DMS53 (cell line): ENCODE measurements at regions not wholly inside any gene's neighbourhood (a gene's known extent, or its start where the extent isn't known, plus 50 kb on each side); places are given as distances from the start of the nearest gene placed in this dataset.

Experiments used
- DNase-seq: peaks from one replicate; lab custom pipeline; 2025; lab: John Stamatoyannopoulos, UW

DNA sequence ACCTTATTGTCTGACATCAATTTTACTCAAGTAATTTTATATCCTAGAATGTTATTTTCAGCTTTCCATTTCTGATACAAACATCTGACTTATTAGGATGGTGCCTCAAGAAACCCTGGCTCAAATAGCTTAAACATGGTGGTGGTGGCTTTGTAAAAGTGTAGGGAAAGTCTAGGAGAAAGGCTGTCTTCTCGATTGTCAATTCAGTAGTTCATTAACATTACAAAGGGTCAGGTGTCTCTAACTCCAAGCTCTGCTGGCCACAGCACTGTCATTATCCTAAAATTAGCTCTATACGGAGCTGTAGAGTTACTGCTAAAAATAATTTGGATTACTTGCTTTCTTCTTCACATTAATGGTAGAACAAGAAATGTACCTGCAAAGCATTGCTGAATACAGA, 1360.1 kb upstream of the CDH6 start:
- DNase-seq: no peak

DNA sequence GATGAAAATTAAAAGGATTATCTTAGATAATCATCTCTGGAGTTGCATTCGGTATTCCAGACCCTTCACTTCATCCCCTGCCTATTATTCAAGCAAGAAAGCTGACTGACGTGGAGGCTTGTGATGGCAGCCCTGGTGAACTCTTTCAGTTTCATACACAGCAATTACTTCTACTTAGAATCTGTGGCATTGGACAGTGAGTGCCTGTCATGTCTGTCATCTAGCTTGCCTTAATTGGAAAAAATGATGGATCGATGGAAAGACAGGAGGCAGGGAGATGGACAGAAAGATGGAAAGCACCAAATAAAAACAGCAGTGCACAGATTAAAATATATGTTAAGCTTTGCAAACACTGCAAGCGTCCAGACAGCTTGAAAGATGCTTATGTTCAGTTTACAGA, 1371.0 kb upstream of the CDH6 start:
- DNase-seq: no peak

DNA sequence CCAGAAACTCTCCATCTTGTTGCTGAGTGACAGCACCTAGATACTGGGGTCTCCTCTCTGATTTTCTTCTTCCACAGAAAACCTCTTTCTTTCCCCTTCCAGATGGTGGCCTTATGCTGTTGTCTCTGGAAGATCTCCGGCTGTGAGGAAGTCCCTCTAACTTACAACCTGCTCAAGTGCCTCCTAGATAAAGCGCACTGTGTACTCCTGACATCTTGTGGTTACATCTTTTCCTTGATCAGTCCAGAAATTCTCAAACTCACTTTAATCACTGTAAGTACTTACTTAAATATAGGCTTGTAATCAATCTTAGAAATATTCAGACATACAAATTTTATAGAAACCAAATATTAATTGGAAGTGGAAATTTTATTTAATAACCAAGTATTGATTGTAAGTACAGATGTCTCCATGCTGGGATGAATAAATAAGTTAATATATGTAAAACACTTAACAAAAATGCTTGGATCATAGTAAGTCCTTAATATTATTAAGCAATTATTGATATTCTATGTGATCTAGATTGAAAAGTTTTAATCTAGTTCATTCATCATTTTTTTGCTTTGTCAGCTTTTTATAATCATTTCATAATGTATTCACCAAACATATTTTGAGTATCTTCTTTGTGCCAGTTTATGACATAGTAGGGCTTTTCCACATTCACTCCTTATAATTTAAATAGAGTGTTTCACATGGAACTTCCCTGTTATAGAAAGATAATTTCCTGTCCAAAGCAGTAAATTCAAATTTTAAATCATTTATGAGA, 1381.4 kb upstream of the CDH6 start:
- DNase-seq: peak; percentile 12

DNA sequence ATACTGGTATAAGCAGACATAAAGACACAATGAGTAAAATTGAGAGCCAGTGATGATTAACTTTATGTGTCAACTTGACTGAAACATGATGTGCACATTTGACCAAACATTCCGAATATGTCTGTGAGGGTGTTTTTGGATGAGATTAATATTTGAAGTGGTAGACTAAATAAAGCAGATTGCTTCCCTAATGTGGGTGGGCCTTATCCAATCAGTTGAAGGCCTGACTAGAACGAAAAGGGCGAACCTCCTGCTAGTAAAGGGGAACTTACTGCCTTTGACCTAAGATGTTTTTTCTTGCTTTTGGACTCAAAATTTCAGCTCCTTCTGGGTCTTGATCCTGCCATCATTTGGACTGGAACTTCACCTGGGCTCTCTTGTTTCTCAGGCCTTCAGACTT, 1387.7 kb upstream of the CDH6 start:
- DNase-seq: no peak

DNA sequence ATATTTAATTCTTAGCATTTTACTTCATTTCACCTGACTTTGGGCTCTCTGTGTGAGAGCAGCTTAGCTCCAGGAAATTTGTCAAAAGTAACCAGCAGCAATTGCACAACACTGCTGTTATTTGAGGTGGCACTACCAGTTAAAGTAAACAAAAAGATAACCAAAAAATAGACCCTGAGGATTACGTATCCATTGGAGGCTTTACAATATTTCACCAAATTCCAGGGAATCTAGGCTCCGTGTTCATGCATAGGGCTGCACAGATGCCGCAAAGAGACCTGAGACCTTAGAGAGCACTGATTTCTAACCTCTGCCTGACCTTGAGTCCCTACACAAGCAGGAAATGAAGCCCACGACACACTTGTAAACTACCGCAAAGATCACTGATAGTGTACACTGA, 1392.7 kb upstream of the CDH6 start:
- no peak for DNase-seq

DNA sequence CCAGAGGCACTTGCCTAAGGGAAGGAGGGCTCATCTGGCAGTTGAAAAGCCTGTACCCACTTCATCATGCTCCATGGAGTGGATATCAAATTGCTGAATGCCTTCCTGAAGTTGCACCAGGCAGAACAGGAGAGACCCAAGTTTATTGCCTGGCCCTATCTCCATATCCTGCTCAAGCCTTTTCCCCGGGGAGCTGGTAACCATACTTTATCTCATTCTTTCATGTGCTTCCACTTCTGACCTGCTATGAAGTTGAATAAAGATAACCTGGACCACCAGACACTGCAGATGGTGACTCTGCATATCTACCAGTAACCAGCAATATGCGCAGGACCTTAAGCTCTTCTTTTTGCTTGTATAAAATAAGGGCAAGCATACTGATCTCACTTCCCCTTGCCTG, 1397.5 kb upstream of the CDH6 start:
- peak; percentile 92 for DNase-seq

DNA sequence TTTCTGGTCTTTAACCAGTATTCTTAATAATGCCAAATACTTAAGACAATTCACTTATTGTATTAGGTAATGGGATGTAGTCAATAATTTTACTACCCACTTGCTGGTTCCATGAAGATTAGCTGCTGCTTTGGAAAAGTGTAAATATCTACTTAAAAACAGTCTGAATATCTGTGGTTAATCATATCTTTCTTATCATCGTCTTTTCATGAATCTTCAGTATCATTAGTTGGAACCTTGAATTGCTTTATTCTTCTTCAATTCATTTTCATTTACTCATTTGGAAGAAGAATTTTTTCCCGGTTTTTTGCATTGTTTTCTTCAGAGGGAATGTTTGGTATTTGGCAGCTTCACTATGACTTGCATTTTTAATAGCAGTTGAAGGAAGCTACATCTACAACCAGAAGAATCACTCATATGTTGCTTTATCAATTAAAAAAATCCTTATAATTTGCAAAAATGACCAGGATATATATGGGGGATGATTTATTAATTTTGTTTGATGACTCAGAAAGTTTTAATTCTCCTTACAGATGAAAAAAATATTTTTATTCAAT, 1398.3 kb upstream of the CDH6 start:
- peak; percentile 30 for DNase-seq

DNA sequence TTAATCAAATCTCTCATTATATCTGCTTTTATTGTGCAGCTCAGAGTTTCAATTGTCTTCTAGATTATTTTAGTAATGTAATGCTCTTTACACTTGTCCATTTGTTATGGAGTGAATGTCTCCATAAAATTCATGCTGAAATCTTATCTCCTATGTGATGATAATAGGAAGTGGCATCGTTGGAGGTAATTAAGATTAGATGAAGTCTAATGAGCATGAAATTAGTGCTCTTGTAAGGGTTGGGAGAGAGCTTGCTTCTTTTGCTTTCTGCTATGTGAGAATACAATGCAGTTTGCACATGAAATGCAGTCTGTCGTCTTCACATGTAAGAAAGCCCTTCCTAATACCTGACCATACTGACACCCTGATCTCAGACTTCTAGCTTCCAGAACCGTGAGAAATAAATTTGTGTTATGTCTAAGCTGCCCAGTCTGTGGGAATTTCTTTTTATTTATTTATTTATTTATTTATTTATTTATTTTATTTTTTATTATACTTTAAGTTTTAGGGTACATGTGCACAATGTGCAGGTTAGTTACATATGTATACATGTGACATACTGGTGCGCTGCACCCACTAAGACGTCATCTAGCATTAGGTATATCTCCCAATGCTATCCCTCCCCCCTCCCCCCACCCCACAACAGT, 1399.2 kb upstream of the CDH6 start:
- no peak for DNase-seq

DNA sequence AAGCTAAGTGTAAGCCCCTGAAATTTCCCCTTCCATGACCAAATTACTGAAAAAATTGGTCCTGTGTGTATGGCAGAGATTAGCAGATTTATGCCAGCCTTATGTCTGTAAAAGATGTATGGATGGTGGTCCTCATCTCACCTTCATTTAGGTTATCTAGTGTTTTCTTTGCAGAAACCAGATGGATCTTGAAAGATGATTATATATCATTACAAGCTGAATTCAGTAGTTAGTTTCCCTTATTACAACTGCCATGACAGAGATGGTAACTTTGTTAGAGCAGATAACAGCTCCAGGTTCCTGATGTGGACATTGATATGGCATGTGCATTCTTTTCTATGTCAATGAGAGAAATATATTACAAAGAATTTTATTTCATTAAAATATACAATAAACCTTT, 1403.2 kb upstream of the CDH6 start:
- no peak for DNase-seq

DNA sequence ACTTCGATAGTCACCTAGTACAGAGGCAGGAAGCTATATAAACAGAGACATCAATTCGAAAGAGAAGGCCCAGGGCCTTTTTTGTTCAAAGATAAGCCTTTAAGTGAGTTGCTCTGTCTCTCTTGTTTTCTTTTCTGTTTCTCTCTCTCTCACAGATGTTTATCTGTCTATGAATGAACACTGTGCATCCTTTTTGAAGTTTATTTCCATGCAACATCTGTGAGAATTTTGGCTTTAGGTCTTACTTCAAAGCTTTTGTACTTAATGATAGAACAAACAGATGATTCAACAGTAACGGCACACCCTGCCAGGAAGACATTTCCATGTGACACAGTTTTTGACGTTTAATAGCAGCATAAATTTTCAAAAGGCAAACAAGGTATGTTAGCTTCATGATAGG, 1413.1 kb upstream of the CDH6 start:
- peak; percentile 38 for DNase-seq

DNA sequence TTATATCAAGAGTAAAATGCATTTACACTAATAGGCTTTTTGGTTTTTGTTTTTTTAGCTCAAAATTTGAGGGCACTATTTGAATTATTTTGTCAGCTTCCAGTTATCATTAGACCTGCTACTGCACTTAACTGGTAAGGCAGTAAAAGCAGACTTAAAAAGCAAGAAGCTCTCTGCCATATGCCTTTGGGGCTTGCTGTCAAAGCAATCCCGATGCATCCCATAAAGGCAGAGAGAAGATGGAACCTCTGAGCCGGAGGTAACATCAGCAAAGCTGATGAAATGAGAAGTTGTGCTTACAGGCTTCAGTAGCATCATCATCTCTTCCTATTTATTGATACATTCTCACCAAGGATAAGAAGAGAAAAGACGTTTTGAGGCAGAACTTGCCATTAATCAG, 1414.3 kb upstream of the CDH6 start:
- DNase-seq: no peak

DNA sequence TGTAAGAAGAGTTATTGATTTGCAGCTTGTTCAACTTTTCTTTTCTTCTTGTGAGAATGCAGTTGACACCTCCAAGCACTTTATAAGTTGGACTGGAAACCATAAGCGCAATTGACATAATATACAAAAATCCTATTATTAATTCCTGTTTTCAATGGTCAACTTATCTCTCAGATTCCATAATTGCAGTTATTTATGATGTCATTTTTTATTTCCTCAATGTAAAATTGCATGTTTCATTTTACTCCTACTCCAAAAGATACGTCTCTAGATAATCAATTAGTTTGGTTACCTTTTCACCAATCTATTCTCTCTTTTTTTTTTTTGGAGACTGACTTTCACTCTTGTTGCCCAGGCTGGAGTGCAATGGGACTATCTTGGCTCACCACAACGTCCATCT, 1416.1 kb upstream of the CDH6 start:
- no peak for DNase-seq

DNA sequence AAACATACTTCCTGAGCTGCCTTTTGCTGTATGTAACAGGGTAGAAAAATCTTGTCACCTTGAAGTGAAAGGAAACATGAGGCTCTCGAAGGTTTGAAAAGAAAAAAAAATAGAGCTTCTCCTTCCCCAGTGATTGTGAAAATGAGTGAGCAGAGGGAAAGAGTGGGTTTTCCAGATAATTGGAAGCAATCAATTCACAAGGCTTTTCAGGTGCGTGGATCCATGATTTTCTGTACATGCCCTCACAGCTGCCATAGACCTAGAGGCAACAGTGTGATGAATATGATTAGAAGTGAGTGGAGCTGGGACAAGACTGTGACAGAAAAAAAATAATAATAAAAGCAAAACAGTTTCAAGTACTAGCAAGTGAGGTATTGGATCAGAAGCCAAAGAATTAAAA, 1422.5 kb upstream of the CDH6 start:
- no peak for DNase-seq

DNA sequence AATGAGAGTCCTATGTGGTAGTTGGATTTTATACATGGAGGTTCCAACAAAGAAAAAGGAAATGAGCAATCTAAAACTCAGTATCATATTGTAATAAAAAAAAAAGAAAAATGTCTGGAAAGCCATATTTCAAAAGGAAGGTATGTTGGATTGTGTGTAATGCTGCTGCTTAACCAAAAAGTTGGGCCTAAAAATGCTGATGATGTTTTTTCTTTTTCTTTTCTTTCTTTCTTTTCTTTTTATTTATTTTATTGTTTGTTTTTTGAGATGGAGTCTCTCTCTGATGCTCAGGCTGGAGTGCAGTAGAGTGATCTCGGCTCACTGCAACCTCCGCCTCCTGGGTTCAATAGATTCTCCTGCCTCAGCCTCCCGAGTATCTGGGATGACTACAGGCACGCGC, 1424.0 kb upstream of the CDH6 start:
- DNase-seq: no peak

DNA sequence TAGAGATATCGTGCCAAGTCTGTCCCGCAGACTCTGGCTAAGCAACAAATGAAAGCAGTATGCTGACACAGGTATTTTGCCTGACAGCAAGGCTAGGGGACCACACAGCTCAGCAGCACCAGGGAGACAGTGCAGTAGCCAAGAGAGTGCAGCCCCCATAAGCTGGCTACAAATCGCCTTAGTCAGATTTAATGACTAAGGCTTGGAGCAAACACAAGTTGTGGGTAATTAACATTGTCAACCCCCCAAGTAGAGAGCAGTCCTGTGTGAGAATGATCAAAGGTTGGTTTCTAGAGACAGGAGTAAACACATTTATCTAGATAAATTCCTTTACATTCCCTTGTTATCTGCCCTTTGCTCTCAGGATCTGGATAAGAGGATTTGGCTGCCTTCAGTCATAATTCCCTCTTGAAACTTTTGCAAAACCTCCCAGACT, 1434.5 kb upstream of the CDH6 start:
- no peak for DNase-seq

DNA sequence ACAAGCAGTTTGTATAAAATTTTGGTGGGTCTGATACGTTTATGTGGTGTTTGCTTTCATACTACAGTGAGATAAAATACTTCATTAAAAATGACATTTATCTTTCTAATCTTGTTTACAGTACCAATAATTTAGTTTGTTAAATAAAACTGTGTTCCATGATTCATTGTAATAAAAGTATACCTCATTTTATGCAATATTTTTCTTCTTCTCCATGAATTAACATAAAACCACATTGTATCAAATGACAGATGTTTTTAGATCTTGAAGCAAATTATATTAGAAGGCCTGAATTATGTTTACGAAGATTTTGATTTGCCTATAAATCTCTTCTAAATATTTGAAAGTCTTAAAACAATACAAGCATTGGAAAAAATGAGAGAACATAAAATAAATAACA, 1443.0 kb upstream of the CDH6 start:
- DNase-seq: no peak

DNA sequence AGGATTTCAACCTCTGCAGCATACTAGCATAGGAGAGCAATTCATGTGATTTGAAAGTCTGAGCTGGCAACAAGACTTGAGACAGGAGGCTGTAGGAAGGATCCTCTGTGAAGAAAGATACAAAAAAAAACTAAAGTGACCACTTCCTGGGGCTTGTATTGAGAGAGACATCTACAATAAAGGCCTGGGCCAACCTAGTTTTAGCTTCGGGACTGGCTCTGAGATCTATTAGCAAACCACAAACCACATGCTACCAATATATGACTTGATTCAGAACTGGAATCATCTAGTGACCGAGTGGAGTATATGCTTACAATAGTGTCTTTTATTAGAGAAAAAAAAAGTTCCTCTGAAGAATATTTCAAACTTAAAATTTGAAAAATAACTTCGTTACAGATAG, 1448.9 kb upstream of the CDH6 start:
- peak; percentile 5 for DNase-seq

DNA sequence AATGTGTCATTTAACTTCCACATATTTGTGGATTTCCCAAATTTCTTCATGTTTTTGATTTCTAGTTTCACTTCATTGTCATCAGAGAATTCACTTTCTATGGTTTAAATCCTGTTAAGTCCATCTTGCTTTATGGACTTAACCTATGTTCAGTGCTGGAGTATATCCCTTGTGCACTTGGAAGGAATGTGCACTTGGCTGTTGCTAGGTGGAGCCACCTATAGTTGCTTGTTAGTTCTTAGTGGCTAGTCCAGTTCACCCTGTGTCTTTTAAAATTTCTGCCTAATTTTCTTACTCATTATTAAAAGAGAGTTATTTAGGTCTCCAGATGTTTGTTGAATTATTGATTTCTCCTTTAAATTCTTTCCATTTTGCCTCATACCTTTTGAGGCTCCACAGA, 1472.5 kb upstream of the CDH6 start:
- DNase-seq: peak; percentile 19

DNA sequence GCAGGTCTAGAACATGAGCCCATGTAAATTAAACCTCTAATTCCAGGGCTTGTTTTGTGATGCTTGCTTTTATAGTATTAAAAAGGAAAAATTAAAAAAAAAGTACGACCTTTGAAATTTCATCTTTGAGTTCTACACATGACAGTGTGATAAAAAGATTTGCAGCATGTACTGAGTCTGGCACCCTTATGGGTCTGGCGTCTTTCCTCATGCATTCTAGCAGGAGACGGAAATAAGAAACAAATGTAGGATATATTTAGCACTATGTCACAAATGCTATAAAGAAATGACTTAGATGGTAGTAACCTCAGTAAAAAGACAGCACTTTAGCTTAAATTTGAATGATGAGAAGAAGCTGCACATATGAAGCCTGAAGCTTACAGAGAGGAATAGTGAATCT, 1474.3 kb upstream of the CDH6 start:
- no peak for DNase-seq

DNA sequence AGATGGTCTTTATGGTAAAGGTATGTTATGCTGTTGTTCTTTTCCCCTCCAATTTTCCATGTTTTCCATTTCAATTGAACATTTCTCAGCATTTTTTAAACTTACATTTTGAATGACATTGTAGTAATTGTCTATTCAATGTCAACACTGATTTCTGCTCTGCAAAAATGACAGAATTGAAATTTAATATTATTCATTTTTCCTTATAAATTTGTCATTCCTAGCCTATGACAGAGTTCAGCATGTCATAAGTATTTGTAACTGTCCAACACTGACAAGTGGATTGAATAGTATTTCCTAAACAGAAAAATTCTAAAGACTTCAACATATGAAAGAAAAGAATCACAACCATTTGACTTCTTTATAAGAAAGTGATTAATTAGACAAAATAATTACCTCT, 1478.3 kb upstream of the CDH6 start:
- DNase-seq: no peak

DNA sequence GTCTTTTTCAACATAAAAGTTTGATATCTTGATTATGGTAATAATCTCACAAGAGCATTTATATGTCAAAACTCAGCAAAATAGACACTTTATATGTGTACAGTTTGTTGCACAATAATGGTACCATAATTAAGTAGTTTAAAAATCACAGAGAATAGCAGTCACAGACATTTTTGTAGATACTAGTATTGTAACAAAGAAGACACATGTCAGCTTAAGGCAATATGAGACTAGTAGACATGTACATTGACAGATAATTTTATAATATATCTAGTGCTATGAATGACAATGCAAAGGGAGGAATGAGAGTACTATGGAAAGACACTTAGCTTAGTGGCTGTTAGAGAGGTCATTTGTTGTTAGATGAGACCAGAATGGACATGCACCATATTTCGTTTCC, 1490.6 kb upstream of the CDH6 start:
- no peak for DNase-seq

DNA sequence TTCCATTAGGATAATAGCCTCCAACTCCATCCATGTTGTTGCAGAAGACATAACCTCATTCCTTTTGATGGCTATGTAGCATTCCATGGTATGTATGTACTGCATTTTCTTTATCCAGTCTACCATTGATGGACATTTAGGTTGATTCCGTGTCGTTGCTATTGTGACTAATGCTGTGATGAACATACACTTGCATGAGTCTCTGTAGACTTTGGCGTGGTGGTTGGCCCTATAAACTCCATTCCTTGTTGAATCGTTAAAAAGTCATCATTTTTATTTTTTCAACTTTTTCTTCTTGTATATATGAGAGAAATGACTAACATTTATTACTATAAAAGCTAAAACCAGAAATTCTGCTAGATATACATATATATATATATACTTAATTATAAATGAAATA, 1491.9 kb upstream of the CDH6 start:
- no peak for DNase-seq

DNA sequence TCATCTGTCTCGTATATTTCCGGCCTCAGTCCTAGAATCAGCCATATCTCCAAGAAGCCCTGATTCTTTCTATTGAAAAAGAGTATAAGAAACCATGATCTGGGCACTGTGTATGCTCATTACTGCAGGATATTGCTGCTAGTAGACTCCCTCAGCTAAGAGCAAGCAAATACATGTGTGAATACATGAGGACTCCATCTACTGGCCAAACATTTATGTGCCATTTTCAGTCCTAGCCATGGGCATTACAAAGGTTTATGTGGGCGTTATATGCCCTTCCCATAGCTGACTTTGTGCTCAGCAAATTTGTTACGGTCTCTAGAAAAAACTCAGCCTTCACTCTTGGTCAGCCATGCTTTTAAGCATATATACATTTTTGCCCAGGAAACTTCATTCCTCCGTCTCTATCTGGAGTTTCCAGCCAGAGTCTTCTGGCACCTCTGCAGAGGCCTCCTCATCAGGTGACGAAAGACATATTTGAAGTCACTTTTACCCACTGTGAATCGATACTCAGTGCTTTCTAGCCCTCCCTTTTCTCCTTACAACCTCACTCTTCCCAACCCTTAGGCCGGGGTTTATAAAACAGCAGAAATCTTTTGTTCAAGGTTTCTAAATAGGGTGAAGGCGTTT, 1495.6 kb upstream of the CDH6 start:
- DNase-seq: peak; percentile 76
